ENCODE measurements at regions not wholly inside any gene's neighbourhood (a gene's known extent, or its start where the extent isn't known, plus 50 kb on each side); places are given as distances from the start of the nearest gene placed in this dataset.

DNA sequence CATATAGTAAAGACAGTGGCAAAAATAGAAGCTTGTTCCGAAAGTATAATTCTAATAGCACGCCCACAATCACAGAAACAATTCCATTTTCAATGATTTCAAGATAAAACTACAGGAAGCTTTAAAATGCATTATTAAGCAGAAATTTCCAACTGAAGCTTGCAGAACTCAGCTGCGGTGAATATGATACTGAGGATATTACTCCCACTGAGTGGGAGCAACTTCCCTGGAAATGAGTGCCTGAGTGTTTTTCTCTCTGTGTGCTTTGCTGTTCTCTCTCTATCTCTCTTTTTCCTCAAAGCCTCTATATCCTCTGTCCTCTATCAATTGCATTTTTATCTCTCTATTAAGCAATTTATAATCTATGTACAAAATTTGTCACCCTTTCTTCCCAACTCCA, 187.5 kb upstream of the PRDM9 start:
- Mint-ChIP-seq H3K4me1 (no peaks in the 10 kb centered on the region), H3K9me3 (ENCODE audit: insufficient read depth) (peaks cover 5% of the 10 kb centered on the region), H3K27ac (no peak overlapping the region), H3K4me3 (no peak overlapping the region), H3K27me3 (no peaks in the 10 kb centered on the region)
- DNase-seq (no peak), ATAC-seq (ENCODE audit: low read depth) (no peak)
- Histone ChIP-seq H3K9me3 (ENCODE audit: control extremely low read depth in 1 of 3, control insufficient read depth in 2 of 3, insufficient read depth in 1 of 3, low read length in 2 of 3) (no peaks in the 10 kb centered on the region), H3K36me3 (replicated peaks in 1 of 2; ENCODE audit: control extremely low read depth in 1 of 2, control insufficient read depth in 1 of 2, extremely low read depth in 1 of 2, insufficient read depth in 2 of 2, low read length in 1 of 2) (no peaks in the 10 kb centered on the region), H3K27ac (ENCODE audit: low read length in 2 of 2) (no peak overlapping the region), H2AFZ (ENCODE audit: insufficient read depth, low read depth, low read length, poor library complexity, severe bottlenecking) (no peak overlapping the region), H3K4me2 (replicated peaks; ENCODE audit: low read depth, low read length, poor library complexity, severe bottlenecking) (no peak overlapping the region), H3K4me1 (ENCODE audit: control insufficient read depth in 2 of 2, insufficient read depth in 2 of 2, low read length in 2 of 2) (no peaks in the 10 kb centered on the region), H3K9ac (ENCODE audit: low read length) (no peak overlapping the region), H4K20me1 (ENCODE audit: control insufficient read depth, insufficient read depth, low read length, poor library complexity, severe bottlenecking) (no peaks in the 10 kb centered on the region), H3K4me3 (ENCODE audit: control extremely low read depth in 1 of 5, extremely low read depth in 1 of 5, insufficient read depth in 1 of 5, low read depth in 2 of 5, low read length in 4 of 5) (no peak overlapping the region), H3K79me2 (ENCODE audit: control insufficient read depth, insufficient read depth, low read length) (no peaks in the 10 kb centered on the region), H3K27me3 (replicated peaks in 1 of 4; ENCODE audit: control extremely low read depth in 1 of 4, control insufficient read depth in 3 of 4, insufficient read depth in 4 of 4, low read length in 3 of 4) (no peaks in the 10 kb centered on the region)
- intact Hi-C loops (cut with micrococcal nuclease), result no loop called here
- TF ChIP-seq EZH2 (IDR thresholded peaks at IDR 0.05; ENCODE audit: borderline replicate concordance, insufficient read depth, low read depth, low read length, poor library complexity, severe bottlenecking), result no peak
- TF ChIP-seq, protein P1, sequence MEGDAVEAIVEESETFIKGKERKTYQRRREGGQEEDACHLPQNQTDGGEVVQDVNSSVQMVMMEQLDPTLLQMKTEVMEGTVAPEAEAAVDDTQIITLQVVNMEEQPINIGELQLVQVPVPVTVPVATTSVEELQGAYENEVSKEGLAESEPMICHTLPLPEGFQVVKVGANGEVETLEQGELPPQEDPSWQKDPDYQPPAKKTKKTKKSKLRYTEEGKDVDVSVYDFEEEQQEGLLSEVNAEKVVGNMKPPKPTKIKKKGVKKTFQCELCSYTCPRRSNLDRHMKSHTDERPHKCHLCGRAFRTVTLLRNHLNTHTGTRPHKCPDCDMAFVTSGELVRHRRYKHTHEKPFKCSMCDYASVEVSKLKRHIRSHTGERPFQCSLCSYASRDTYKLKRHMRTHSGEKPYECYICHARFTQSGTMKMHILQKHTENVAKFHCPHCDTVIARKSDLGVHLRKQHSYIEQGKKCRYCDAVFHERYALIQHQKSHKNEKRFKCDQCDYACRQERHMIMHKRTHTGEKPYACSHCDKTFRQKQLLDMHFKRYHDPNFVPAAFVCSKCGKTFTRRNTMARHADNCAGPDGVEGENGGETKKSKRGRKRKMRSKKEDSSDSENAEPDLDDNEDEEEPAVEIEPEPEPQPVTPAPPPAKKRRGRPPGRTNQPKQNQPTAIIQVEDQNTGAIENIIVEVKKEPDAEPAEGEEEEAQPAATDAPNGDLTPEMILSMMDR (IDR thresholded peaks at IDR 0.05), result no peak
- ChIA-PET CTCF (no interaction called here), POLR2A (no interaction called here)
- WGBS (ENCODE audit: insufficient coverage), result no CpG with 5 or more reads among the region's 3 CpGs

DNA sequence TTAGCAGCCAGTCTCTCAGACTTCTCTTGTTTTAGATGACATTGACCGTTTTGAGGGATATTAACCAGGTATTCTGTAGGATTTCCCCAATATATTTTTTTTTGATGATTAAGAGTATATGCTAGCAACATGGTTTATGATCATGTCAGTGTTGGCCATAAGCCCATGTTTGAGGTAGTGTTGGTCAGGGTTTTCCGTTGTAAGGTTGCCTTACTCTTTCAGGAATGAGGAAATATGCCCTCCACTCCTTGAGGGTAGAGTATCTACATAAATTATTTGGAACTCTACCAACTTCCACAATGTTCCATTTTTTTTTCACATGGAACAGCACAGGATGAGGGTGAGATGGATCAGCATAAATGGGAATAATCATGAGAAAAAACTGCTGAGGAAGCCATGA, 188.4 kb upstream of the PRDM9 start:
- Histone ChIP-seq H3K27ac (ENCODE audit: low read length in 2 of 2) (no peak overlapping the region), H3K27me3 (replicated peaks in 1 of 4; ENCODE audit: control extremely low read depth in 1 of 4, control insufficient read depth in 3 of 4, insufficient read depth in 4 of 4, low read length in 3 of 4) (no peaks in the 10 kb centered on the region), H3K9ac (ENCODE audit: low read length) (no peak overlapping the region), H2AFZ (ENCODE audit: insufficient read depth, low read depth, low read length, poor library complexity, severe bottlenecking) (no peak overlapping the region), H3K79me2 (ENCODE audit: control insufficient read depth, insufficient read depth, low read length) (no peaks in the 10 kb centered on the region), H3K4me2 (replicated peaks; ENCODE audit: low read depth, low read length, poor library complexity, severe bottlenecking) (no peak overlapping the region), H3K36me3 (replicated peaks in 1 of 2; ENCODE audit: control extremely low read depth in 1 of 2, control insufficient read depth in 1 of 2, extremely low read depth in 1 of 2, insufficient read depth in 2 of 2, low read length in 1 of 2) (no peaks in the 10 kb centered on the region), H3K9me3 (ENCODE audit: control extremely low read depth in 1 of 3, control insufficient read depth in 2 of 3, insufficient read depth in 1 of 3, low read length in 2 of 3) (no peaks in the 10 kb centered on the region), H3K4me3 (ENCODE audit: control extremely low read depth in 1 of 5, extremely low read depth in 1 of 5, insufficient read depth in 1 of 5, low read depth in 2 of 5, low read length in 4 of 5) (no peak overlapping the region), H4K20me1 (ENCODE audit: control insufficient read depth, insufficient read depth, low read length, poor library complexity, severe bottlenecking) (no peaks in the 10 kb centered on the region), H3K4me1 (ENCODE audit: control insufficient read depth in 2 of 2, insufficient read depth in 2 of 2, low read length in 2 of 2) (no peaks in the 10 kb centered on the region)
- ChIA-PET CTCF (no interaction called here), POLR2A (no interaction called here)
- DNase-seq (no peak), ATAC-seq (ENCODE audit: low read depth) (no peak)
- Mint-ChIP-seq H3K4me3 (no peak overlapping the region), H3K27ac (no peak overlapping the region), H3K4me1 (no peaks in the 10 kb centered on the region), H3K27me3 (no peaks in the 10 kb centered on the region), H3K9me3 (ENCODE audit: insufficient read depth) (peaks cover 4% of the 10 kb centered on the region)
- intact Hi-C loops (cut with micrococcal nuclease), result no loop called here
- 80% methylated on average over 1 of the region's 2 CpGs for WGBS (ENCODE audit: insufficient coverage)
- TF ChIP-seq, protein P1 (IDR thresholded peaks at IDR 0.05), result no peak
- no peak for TF ChIP-seq EZH2 (IDR thresholded peaks at IDR 0.05; ENCODE audit: borderline replicate concordance, insufficient read depth, low read depth, low read length, poor library complexity, severe bottlenecking)
